ENCODE measurements at regions not wholly inside any gene's neighbourhood (a gene's known extent, or its start where the extent isn't known, plus 50 kb on each side); places are given as distances from the start of the nearest gene placed in this dataset.

DNA sequence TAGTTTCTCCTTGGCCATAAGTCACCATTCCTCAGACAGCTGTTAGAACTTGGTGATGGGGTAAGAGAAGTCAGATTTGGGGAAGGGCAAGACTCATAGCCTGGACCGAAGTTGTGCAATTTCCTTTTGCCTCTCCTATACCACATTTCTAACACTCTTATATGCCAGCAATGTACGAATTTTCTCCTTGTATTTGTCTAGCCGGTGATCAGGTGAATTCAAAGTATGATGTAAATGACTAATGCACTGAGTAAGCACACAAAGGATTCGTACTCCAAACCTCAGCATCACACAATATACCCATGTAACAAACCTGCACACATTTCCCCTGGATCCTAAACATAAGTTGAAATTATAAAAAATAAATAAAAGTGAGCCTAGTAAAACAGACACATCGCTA lies 1143.5 kb upstream of the CELF4 start:
- ChIA-PET POLR2A (ENCODE audit: low non-redundant PET) (no interaction called here), CTCF (no interaction called here)
- DNase-seq (ENCODE audit: low spot score): no peak
- TF ChIP-seq, protein P1, sequence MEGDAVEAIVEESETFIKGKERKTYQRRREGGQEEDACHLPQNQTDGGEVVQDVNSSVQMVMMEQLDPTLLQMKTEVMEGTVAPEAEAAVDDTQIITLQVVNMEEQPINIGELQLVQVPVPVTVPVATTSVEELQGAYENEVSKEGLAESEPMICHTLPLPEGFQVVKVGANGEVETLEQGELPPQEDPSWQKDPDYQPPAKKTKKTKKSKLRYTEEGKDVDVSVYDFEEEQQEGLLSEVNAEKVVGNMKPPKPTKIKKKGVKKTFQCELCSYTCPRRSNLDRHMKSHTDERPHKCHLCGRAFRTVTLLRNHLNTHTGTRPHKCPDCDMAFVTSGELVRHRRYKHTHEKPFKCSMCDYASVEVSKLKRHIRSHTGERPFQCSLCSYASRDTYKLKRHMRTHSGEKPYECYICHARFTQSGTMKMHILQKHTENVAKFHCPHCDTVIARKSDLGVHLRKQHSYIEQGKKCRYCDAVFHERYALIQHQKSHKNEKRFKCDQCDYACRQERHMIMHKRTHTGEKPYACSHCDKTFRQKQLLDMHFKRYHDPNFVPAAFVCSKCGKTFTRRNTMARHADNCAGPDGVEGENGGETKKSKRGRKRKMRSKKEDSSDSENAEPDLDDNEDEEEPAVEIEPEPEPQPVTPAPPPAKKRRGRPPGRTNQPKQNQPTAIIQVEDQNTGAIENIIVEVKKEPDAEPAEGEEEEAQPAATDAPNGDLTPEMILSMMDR (conservative IDR thresholded peaks at IDR 0.05; ENCODE audit: low read depth): no peak
- H3K27ac ChIP-seq: no peak overlapping the region

DNA sequence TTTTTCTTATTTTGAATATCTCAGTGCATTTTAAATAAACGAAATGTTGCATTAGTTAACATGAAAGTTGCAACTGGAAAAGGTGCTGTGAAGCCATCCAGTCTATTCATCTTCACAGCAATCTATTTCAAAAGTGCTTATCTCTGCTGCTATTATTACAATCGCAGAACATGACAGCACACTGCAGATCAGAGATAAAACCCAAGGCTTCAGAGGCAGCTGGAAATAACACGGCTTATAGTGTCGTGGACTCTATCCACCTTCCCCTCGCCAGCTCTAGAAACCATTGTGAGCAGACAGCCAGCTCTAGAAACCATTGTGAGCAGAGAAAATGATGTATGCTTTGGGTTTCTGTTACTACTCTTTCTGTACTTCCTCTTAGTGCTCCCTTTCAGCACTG lies 1140.8 kb upstream of the CELF4 start:
- ChIA-PET CTCF (no interaction called here), POLR2A (ENCODE audit: low non-redundant PET) (no interaction called here)
- no peak overlapping the region for H3K27ac ChIP-seq
- TF ChIP-seq, protein P1 (conservative IDR thresholded peaks at IDR 0.05; ENCODE audit: low read depth): no peak
- no peak for DNase-seq (ENCODE audit: low spot score)

DNA sequence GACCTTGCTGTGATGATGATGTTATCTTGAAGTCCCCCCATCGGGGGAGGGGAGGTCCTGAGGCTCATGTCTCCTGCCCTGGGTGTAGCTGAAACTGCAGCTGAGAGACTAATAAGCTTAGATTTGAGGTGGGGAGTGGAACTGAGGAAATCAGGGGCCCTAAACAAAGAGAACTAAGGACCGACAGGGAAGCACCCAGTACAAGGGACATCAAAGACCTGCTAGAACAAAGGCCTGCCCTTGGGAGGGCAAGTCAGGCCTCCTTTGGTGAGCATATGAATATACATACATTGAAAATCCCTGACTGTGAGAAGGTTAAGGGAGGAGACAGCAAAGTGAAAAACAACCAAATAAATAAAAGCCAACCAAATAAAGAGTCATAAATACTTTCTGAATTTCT lies 1132.5 kb upstream of the CELF4 start:
- POLR2A ChIA-PET (ENCODE audit: low non-redundant PET): no interaction called here
- CTCF ChIA-PET: no interaction called here
- no peak overlapping the region for H3K27ac ChIP-seq
- TF ChIP-seq, protein P1 (conservative IDR thresholded peaks at IDR 0.05; ENCODE audit: low read depth): no peak
- no peak for DNase-seq (ENCODE audit: low spot score)

DNA sequence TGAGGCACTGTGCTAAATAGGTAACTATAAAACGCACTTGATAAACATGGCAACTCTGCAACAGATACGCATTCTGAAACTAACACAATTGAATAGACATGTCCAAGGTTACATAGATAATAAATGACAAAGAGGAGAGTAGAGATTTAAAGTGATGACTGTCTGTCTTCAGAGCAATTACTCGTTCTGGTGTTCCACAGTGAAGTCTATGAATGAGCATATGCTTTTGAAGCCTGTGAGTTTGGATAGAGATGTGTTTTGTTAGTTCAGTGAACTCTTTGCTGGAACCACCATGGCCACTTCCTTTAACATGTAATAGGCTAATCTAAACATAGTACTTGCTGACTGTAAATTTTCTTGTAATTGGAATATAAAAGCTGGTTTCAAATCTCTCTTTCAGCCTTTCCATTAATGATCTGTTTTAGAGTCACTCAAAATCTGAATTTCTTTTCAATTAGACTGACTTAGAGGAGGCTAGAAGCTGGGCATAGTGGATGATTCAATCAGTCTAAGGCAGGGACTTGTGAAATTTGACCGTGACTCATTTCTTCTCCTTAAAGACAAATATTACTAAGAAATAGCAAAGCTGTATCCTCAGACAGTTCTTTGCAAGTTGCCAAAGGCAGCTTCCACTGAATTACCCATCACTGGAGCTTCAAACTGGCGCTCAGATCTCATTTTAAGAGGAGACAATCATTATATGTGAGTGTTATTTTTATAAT lies 1130.1 kb upstream of the CELF4 start:
- TF ChIP-seq, protein P1 (conservative IDR thresholded peaks at IDR 0.05; ENCODE audit: low read depth): no peak
- DNase-seq (ENCODE audit: low spot score): peak; percentile 6
- H3K27ac ChIP-seq: no peak overlapping the region

DNA sequence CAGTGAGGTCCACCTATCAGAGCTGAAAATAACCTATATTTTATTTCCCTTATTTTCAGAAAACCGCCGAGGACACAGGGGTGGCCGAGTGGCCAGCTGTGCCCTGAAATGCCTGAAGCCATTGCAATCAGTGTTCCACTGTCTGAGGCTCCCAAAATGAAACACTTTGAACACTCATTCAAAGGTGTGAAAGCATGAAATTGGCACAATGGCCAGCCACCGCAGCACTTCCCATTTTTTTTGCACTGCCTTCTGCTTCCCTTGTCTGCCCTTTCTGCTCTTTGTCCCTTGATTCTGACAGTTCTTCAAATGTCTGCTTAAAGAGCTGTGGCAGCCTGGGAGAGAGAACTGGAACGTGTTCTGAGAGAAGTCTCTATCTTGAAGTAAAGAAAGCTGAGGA lies 1127.5 kb upstream of the CELF4 start:
- ChIA-PET CTCF (no interaction called here), POLR2A (ENCODE audit: low non-redundant PET) (no interaction called here)
- TF ChIP-seq, protein P1 (conservative IDR thresholded peaks at IDR 0.05; ENCODE audit: low read depth): no peak
- no peak overlapping the region for H3K27ac ChIP-seq
- DNase-seq (ENCODE audit: low spot score): no peak

More for the DNA sequence above, 1130.1 kb upstream of the CELF4 start:
- ChIA-PET POLR2A (ENCODE audit: low non-redundant PET) (no interaction called here), CTCF (no interaction called here)

DNA sequence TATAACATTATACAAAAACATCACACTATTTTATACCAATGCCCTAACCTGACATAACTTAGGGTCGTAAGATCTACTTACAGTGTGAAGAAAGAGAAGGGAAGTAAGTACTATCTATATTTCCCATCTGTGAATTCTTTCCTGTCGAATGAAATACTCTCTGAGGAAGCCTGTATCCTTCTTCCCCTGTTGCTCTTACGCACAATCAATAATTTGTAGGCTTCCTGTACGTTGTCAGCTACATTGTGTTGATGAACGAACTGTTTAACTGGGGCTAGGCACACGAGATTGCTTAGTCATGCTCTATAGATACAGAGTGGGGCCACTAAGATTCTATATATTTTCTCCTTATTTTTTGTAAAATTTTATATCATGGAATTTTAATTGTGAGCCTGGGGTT lies 1125.0 kb upstream of the CELF4 start:
- DNase-seq (ENCODE audit: low spot score): no peak
- ChIA-PET POLR2A (ENCODE audit: low non-redundant PET) (no interaction called here), CTCF (no interaction called here)
- TF ChIP-seq, protein P1 (conservative IDR thresholded peaks at IDR 0.05; ENCODE audit: low read depth): no peak
- no peak overlapping the region for H3K27ac ChIP-seq

Data from RWPE1 (cell line).